Cardiac muscle cell (in vitro differentiated cells and primary cell): ENCODE measurements at regions not wholly inside any gene's neighbourhood (a gene's known extent, or its start where the extent isn't known, plus 50 kb on each side); places are given as distances from the start of the nearest gene placed in this dataset.

Experiments used
- DNase-seq, 2 donors: peaks; one replicate each; pipeline versions ENCODE4 v3.0.0 to v3.0.0-alpha.2; 2010 to 2017; ENCODE audit warnings: low read depth in 1 of 2, low spot score in 1 of 2
- H3K27ac ChIP-seq: fragments of 200-600 bp; sonication (generic); 2 replicates; pipeline ENCODE4 v1.5.1; 2016
- H3K27me3 ChIP-seq: fragments of 200-600 bp; sonication (generic); 2 replicates; pipeline ENCODE4 v1.6.0; 2016; ENCODE audit warnings: control low read depth
- H3K36me3 ChIP-seq: fragments of 200-600 bp; sonication (generic); 2 replicates; pipeline ENCODE4 v1.5.1; 2016; ENCODE audit warnings: control low read depth
- H3K4me1 ChIP-seq: fragments of 200-600 bp; sonication (generic); 2 replicates; pipeline ENCODE4 v1.8.1; 2017; ENCODE audit warnings: low read depth, mild to moderate bottlenecking, mixed run types
- H3K4me3 ChIP-seq: fragments of 200-600 bp; sonication (generic); 2 replicates; pipeline ENCODE4 v1.5.1; 2016; ENCODE audit warnings: mild to moderate bottlenecking
- H3K9me3 ChIP-seq: fragments of 200-600 bp; sonication (generic); 2 replicates; pipeline ENCODE4 v1.5.1; 2017; ENCODE audit warnings: low read depth, mild to moderate bottlenecking, control low read depth
- CTCF ChIP-seq: IDR thresholded peaks from 2 replicates; pipeline ENCODE4 v1.5.1; 2012; ENCODE audit warnings: low read depth, mild to moderate bottlenecking, low read length

GRCh38 chr2:128978212-128978611 is 659.5 kb upstream of the HS6ST1 start:
- H3K4me1 ChIP-seq = no peaks in the 10 kb centered on the region
- no peak overlapping the region for H3K4me3 ChIP-seq
- H3K27me3 ChIP-seq = no peaks in the 10 kb centered on the region
- H3K9me3 ChIP-seq = no peaks in the 10 kb centered on the region
- no peaks in the 10 kb centered on the region for H3K36me3 ChIP-seq
- no peak for TF ChIP-seq CTCF
- DNase-seq = no peak
- no peak overlapping the region for H3K27ac ChIP-seq

GRCh38 chr2:128979182-128979581 is 660.5 kb upstream of the HS6ST1 start:
- Histone ChIP-seq H3K27ac (no peak overlapping the region), H3K4me3 (no peak overlapping the region), H3K27me3 (no peaks in the 10 kb centered on the region), H3K36me3 (no peaks in the 10 kb centered on the region), H3K9me3 (no peaks in the 10 kb centered on the region), H3K4me1 (no peaks in the 10 kb centered on the region)
- no peak for DNase-seq
- TF ChIP-seq CTCF = no peak

GRCh38 chr2:128980475-128980874 is 661.8 kb upstream of the HS6ST1 start:
- Histone ChIP-seq H3K9me3 (no peaks in the 10 kb centered on the region), H3K27ac (no peak overlapping the region), H3K27me3 (no peaks in the 10 kb centered on the region), H3K36me3 (no peaks in the 10 kb centered on the region), H3K4me3 (no peak overlapping the region), H3K4me1 (no peaks in the 10 kb centered on the region)
- no peak for TF ChIP-seq CTCF
- no peak for DNase-seq

- Histone ChIP-seq H3K27me3 (no peaks in the 10 kb centered on the region), H3K4me3 (no peak overlapping the region), H3K36me3 (no peaks in the 10 kb centered on the region), H3K27ac (no peak overlapping the region), H3K9me3 (no peaks in the 10 kb centered on the region), H3K4me1 (no peaks in the 10 kb centered on the region)
- TF ChIP-seq CTCF = no peak
- no peak for DNase-seq
Measured at GRCh38 chr2:128981353-128981752, 662.7 kb upstream of the HS6ST1 start.

GRCh38 chr2:128982001-128982400 is 663.3 kb upstream of the HS6ST1 start:
- no peak for DNase-seq
- H3K27me3 ChIP-seq = no peaks in the 10 kb centered on the region
- no peak overlapping the region for H3K4me3 ChIP-seq
- no peaks in the 10 kb centered on the region for H3K36me3 ChIP-seq
- H3K9me3 ChIP-seq = no peaks in the 10 kb centered on the region
- TF ChIP-seq CTCF = no peak
- H3K4me1 ChIP-seq = no peaks in the 10 kb centered on the region
- H3K27ac ChIP-seq = no peak overlapping the region

GRCh38 chr2:128982670-128983069 is 664.0 kb upstream of the HS6ST1 start:
- no peak for TF ChIP-seq CTCF
- Histone ChIP-seq H3K9me3 (no peaks in the 10 kb centered on the region), H3K4me1 (no peaks in the 10 kb centered on the region), H3K27ac (no peak overlapping the region), H3K36me3 (no peaks in the 10 kb centered on the region), H3K4me3 (no peak overlapping the region), H3K27me3 (no peaks in the 10 kb centered on the region)
- DNase-seq = no peak
